GM12864 (cell line): ENCODE measurements at regions not wholly inside any gene's neighbourhood (a gene's known extent, or its start where the extent isn't known, plus 50 kb on each side); places are given as distances from the start of the nearest gene placed in this dataset.
"Not testable (repeated sequence)": the region's sequence is repeated elsewhere in the genome, so short reads cannot be mapped to it uniquely, and the experiment has no call there.

Experiments used
- DNase-seq: peaks from one replicate; pipeline ENCODE4 v3.0.0-alpha.2; 2011; ENCODE audit warnings: low read depth
- H3K4me3 ChIP-seq: 2 replicates; pipeline ENCODE4 v1.5.1; 2011; ENCODE audit warnings: mild to moderate bottlenecking, low read depth, low read length, control low read depth
- TF ChIP-seq, protein P1 (sequence below): IDR thresholded peaks from 2 replicates; pipeline ENCODE4 v1.5.1; 2011; ENCODE audit warnings: low read depth, mild to moderate bottlenecking, moderate library complexity, low read length, control low read depth, inconsistent platforms; ENCODE audit errors: missing control alignments

GRCh38 chr5:67878933-67879332 is 336.6 kb upstream of the PIK3R1 start:
- TF ChIP-seq, protein P1, sequence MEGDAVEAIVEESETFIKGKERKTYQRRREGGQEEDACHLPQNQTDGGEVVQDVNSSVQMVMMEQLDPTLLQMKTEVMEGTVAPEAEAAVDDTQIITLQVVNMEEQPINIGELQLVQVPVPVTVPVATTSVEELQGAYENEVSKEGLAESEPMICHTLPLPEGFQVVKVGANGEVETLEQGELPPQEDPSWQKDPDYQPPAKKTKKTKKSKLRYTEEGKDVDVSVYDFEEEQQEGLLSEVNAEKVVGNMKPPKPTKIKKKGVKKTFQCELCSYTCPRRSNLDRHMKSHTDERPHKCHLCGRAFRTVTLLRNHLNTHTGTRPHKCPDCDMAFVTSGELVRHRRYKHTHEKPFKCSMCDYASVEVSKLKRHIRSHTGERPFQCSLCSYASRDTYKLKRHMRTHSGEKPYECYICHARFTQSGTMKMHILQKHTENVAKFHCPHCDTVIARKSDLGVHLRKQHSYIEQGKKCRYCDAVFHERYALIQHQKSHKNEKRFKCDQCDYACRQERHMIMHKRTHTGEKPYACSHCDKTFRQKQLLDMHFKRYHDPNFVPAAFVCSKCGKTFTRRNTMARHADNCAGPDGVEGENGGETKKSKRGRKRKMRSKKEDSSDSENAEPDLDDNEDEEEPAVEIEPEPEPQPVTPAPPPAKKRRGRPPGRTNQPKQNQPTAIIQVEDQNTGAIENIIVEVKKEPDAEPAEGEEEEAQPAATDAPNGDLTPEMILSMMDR: no peak
- no peak for DNase-seq

DNA sequence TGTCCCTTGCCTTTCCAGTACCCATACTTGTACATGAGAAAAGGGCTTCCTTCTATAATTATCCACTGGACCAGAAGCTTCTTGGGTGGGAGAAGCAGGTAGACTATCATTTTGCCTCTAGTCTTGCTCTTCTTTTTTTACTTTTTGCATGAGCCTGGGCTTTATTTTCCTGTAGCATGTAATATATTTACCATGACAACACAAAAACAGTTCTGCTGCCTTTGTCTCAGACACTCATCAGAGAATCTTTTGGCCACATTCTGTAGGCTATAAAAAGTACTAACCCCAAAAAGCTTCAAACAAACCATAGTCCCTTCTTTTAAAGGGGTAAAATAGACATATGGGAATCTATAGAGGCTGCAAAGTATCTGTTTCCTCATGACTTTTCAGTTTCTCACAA is 339.2 kb upstream of the PIK3R1 start:
- DNase-seq: no peak

More at GRCh38 chr5:67878933-67879332, 336.6 kb upstream of the PIK3R1 start:
- no peak overlapping the region for H3K4me3 ChIP-seq

DNA sequence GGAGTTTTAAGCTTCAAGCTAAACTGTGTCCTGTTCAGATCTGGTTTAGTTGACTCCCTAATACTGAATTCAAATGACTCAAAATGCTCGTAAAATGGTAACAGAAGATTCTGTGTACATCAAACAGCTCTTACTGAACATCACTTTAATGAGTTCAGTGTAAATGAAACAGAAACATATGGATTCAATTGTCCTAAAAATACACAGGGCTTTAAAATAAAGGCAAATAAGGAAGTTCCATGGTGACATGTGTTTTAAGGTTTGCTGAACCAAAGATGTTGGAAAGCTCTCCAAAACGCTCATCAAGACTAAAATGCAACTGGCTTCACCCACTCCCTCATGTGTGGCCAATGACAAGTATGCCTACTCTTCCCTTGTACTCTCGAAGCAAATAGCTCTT is 340.0 kb upstream of the PIK3R1 start:
- TF ChIP-seq, protein P1: no peak
- H3K4me3 ChIP-seq: no peak overlapping the region
- DNase-seq: no peak

More for the DNA sequence above, 339.2 kb upstream of the PIK3R1 start:
- TF ChIP-seq, protein P1: no peak
- no peak overlapping the region for H3K4me3 ChIP-seq

DNA sequence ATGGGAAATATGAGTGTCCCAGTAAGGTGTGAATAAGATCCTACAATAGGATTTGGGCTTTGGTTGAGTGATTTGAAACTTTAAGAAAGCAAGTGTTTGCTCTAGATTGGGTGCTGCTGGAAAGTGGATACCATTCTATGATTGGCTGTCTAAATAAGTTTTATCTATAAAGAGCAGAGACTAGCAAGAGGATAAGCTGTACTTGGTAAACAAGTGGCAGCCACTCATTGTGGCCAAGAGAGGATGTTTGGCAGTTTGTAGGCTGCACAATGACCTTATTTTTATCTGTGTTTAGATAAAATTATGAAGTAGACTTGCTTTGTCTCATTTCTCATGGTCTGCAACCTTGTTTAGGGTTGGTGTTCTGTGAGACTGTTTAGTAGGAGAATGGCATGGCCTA is 341.6 kb upstream of the PIK3R1 start:
- H3K4me3 ChIP-seq: no peak overlapping the region
- TF ChIP-seq, protein P1: no peak
- DNase-seq: no peak

DNA sequence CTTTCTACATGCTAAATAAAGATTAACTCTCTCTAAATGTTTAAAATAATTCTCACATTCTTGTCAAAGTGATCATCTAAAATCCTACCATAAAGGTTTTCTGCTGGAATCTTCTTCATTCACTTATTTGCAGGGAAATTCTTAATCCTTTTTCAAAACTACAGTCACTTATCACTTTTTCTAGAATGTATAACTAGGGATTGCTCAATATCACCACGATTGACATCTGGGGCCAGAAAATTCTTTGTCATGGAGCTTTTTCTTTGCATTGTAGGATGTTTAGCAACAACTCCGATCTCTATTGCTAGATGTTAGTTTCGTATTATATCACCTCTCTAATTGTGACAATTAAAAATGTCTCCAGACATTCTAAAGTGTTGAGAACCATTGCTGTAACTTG is 344.9 kb upstream of the PIK3R1 start:
- DNase-seq: no peak
- TF ChIP-seq, protein P1: no peak
- H3K4me3 ChIP-seq: no peak overlapping the region

GRCh38 chr5:67864335-67864734 is 351.2 kb upstream of the PIK3R1 start:
- not testable (repeated sequence) for DNase-seq, H3K4me3 ChIP-seq

GRCh38 chr5:67858471-67859031 is 357.0 kb upstream of the PIK3R1 start:
- DNase-seq: no peak
- TF ChIP-seq, protein P1: no peak
- no peak overlapping the region for H3K4me3 ChIP-seq

DNA sequence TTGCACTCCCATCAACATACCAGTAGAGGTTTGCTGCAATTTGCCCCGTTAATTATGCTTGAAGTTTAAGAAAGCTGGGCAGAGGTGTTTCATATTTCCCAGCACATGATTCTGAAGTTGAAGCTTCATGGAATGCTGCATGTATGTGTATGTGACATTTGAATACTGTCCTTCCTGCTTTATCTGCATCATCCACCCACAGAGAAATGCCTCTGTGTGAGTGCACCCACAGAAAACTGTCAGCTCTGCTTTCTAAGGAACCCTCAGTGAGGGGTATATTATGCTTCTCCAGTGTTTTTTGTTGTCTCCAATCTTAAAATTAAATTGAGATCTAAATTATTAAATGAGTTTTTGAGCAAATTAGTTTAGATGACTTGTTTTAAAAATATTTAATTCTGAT is 358.1 kb upstream of the PIK3R1 start:
- TF ChIP-seq, protein P1: no peak

More for the DNA sequence above, 358.1 kb upstream of the PIK3R1 start:
- no peak for DNase-seq
- no peak overlapping the region for H3K4me3 ChIP-seq
